OCI-LY7 (cell line): ENCODE measurements at regions not wholly inside any gene's neighbourhood (a gene's known extent, or its start where the extent isn't known, plus 50 kb on each side); places are given as distances from the start of the nearest gene placed in this dataset.

Experiments used
- BruUV-seq: library from RNA; stranded (reverse); fragments of 400-500 nt; replicated peaks from 2 replicates; lab custom pipeline; 2021; lab: Mats Ljungman, UMichigan
- CTCF ChIA-PET: fragments of 300-600 bp; sonication (Branson Sonifier 250); formaldehyde crosslinking; loops from one replicate; lab custom pipeline; 2022; ENCODE audit warnings: antibody characterized with exemption; ENCODE audit not compliant: unreplicated experiment; lab: Charles Lee
- POLR2A ChIA-PET: fragments of 300-600 bp; sonication (Branson Sonifier 250); formaldehyde crosslinking; loops from one replicate; lab custom pipeline; 2022; ENCODE audit warnings: antibody characterized with exemption; lab: Charles Lee
- DNase-seq: peaks from one replicate; pipeline ENCODE4 v3.0.0-alpha.2; 2015; ENCODE audit warnings: low spot score
- H2AFZ ChIP-seq: fragments of 200-600 bp; sonication (generic), shearing (Covaris generic); 2 replicates; pipeline ENCODE4 v1.6.1; 2014; ENCODE audit warnings: mild to moderate bottlenecking, antibody characterized with exemption, low read length, moderate library complexity
- H3K27ac ChIP-seq: fragments of 200-600 bp; sonication (generic); 2 replicates; pipeline ENCODE4 v1.5.1; 2014; ENCODE audit warnings: mixed run types, low read depth, mild to moderate bottlenecking, moderate library complexity, low read length, inconsistent platforms; ENCODE audit not compliant: poor library complexity, severe bottlenecking
- H3K36me3 ChIP-seq: fragments of 200-600 bp; sonication (generic); 2 replicates; pipeline ENCODE4 v1.6.1; 2014; ENCODE audit warnings: mild to moderate bottlenecking, antibody characterized with exemption, low read length, moderate library complexity, mixed read lengths; ENCODE audit not compliant: insufficient read depth
- H3K4me1 ChIP-seq: fragments of 200-600 bp; sonication (generic); 2 replicates; pipeline ENCODE4 v1.5.1; 2014; ENCODE audit warnings: mild to moderate bottlenecking, low read length; ENCODE audit not compliant: insufficient read depth, poor library complexity, severe bottlenecking
- H3K4me2 ChIP-seq: fragments of 200-600 bp; sonication (generic); 2 replicates; pipeline ENCODE4 v1.6.1; 2014; ENCODE audit warnings: mild to moderate bottlenecking, low read length
- H3K4me3 ChIP-seq: fragments of 200-600 bp; sonication (generic); 2 replicates; pipeline ENCODE4 v1.5.1; 2014; ENCODE audit warnings: mild to moderate bottlenecking, low read depth, low read length; ENCODE audit not compliant: poor library complexity, severe bottlenecking
- H3K79me2 ChIP-seq: fragments of 200-600 bp; sonication (generic); 2 replicates; pipeline ENCODE4 v1.6.1; 2016; ENCODE audit warnings: low read depth, mild to moderate bottlenecking, low read length, moderate library complexity, mixed read lengths; ENCODE audit not compliant: insufficient read depth
- H3K9me2 ChIP-seq: fragments of 200-600 bp; sonication (generic); 2 replicates; pipeline ENCODE4 v1.6.1; 2016; ENCODE audit warnings: mild to moderate bottlenecking, low read length, mixed read lengths; ENCODE audit not compliant: insufficient read depth
- H3K9me3 ChIP-seq: fragments of 200-600 bp; sonication (generic); 2 replicates; pipeline ENCODE4 v1.6.1; 2014; ENCODE audit warnings: mild to moderate bottlenecking, mixed run types, low read length, mixed read lengths
- H4K20me1 ChIP-seq: fragments of 200-600 bp; sonication (generic); 2 replicates; pipeline ENCODE4 v1.6.1; 2014; ENCODE audit warnings: mild to moderate bottlenecking, antibody characterized with exemption, low read length, moderate library complexity, mixed read lengths; ENCODE audit not compliant: insufficient read depth
- EZH2phosphoT487 ChIP-seq: fragments of 200-600 bp; sonication (generic); IDR thresholded peaks from 2 replicates; pipeline ENCODE4 v1.6.1; 2018; ENCODE audit warnings: low read depth, borderline replicate concordance, mild to moderate bottlenecking, mixed run types, antibody characterized with exemption, low read length, moderate library complexity, mixed read lengths
- intact Hi-C: fragments of 100-400 bp; cut with micrococcal nuclease; formaldehyde crosslinking; loops from one replicate; pipeline ENCODE4 v1.10.0; 2022; ENCODE audit not compliant: unreplicated experiment
- TF ChIP-seq, protein P1 (sequence below): fragments of 200-600 bp; sonication (generic); conservative IDR thresholded peaks from 2 replicates; pipeline ENCODE4 v1.5.1; 2014; ENCODE audit warnings: mild to moderate bottlenecking, antibody characterized with exemption, low read length, moderate library complexity, mixed read lengths

GRCh38 chr20:6501061-6501460 is 266.4 kb upstream of the BMP2 start:
- no peak overlapping the region for H2AFZ ChIP-seq
- no peak for DNase-seq
- TF ChIP-seq EZH2phosphoT487: no peak
- TF ChIP-seq, protein P1, sequence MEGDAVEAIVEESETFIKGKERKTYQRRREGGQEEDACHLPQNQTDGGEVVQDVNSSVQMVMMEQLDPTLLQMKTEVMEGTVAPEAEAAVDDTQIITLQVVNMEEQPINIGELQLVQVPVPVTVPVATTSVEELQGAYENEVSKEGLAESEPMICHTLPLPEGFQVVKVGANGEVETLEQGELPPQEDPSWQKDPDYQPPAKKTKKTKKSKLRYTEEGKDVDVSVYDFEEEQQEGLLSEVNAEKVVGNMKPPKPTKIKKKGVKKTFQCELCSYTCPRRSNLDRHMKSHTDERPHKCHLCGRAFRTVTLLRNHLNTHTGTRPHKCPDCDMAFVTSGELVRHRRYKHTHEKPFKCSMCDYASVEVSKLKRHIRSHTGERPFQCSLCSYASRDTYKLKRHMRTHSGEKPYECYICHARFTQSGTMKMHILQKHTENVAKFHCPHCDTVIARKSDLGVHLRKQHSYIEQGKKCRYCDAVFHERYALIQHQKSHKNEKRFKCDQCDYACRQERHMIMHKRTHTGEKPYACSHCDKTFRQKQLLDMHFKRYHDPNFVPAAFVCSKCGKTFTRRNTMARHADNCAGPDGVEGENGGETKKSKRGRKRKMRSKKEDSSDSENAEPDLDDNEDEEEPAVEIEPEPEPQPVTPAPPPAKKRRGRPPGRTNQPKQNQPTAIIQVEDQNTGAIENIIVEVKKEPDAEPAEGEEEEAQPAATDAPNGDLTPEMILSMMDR: no peak
- ChIA-PET POLR2A (interaction anchor here (0.6 to 1.3 kb wide), 3 partner anchors 22 to 494 kb away, joined by 3 to 4 read pairs (median 3); no protein-coding TSS in a partner anchor), CTCF (no interaction called here)
- H3K79me2 ChIP-seq: no peaks in the 10 kb centered on the region
- no TSS peak for BruUV-seq
- no peaks in the 10 kb centered on the region for H3K9me3 ChIP-seq
- no peak overlapping the region for H3K4me3 ChIP-seq
- no peaks in the 10 kb centered on the region for H3K9me2 ChIP-seq
- intact Hi-C loops: no loop called here
- no peaks in the 10 kb centered on the region for H3K4me1 ChIP-seq
- H3K27ac ChIP-seq: no peak overlapping the region
- H3K36me3 ChIP-seq: no peaks in the 10 kb centered on the region
- no peaks in the 10 kb centered on the region for H4K20me1 ChIP-seq
- no peak overlapping the region for H3K4me2 ChIP-seq

GRCh38 chr20:6499566-6499965 is 267.9 kb upstream of the BMP2 start:
- DNase-seq: no peak
- intact Hi-C loops: no loop called here
- Histone ChIP-seq H3K9me3 (no peaks in the 10 kb centered on the region), H3K27ac (no peak overlapping the region), H4K20me1 (no peaks in the 10 kb centered on the region), H3K36me3 (no peaks in the 10 kb centered on the region), H2AFZ (no peak overlapping the region), H3K9me2 (no peaks in the 10 kb centered on the region), H3K4me3 (no peak overlapping the region), H3K4me1 (no peaks in the 10 kb centered on the region), H3K4me2 (no peak overlapping the region), H3K79me2 (no peaks in the 10 kb centered on the region)
- POLR2A ChIA-PET: interaction anchor here (0.6 kb wide), 1 partner anchor 948 kb away, joined by 3 read pairs; no protein-coding TSS in a partner anchor
- CTCF ChIA-PET: no interaction called here
- no peak for TF ChIP-seq EZH2phosphoT487
- TF ChIP-seq, protein P1: no peak
- BruUV-seq: no TSS peak

GRCh38 chr20:6496874-6497273 is 270.6 kb upstream of the BMP2 start:
- Histone ChIP-seq H3K27ac (no peak overlapping the region), H4K20me1 (no peaks in the 10 kb centered on the region), H3K4me1 (no peaks in the 10 kb centered on the region), H3K9me3 (no peaks in the 10 kb centered on the region), H3K4me2 (no peak overlapping the region), H3K4me3 (no peak overlapping the region), H3K79me2 (no peaks in the 10 kb centered on the region), H2AFZ (no peak overlapping the region), H3K9me2 (no peaks in the 10 kb centered on the region), H3K36me3 (no peaks in the 10 kb centered on the region)
- intact Hi-C loops: no loop called here
- no peak for TF ChIP-seq EZH2phosphoT487
- TF ChIP-seq, protein P1: no peak
- no peak for DNase-seq
- POLR2A ChIA-PET: no interaction called here
- BruUV-seq: no TSS peak
- CTCF ChIA-PET: no interaction called here
